Uterus (tissue), 3 donors: ENCODE measurements at regions not wholly inside any gene's neighbourhood (a gene's known extent, or its start where the extent isn't known, plus 50 kb on each side); places are given as distances from the start of the nearest gene placed in this dataset.

ENCODE experiments used
- DNase-seq, 2 donors: peaks; one replicate each; pipeline ENCODE4 v3.0.0-alpha.2; 2019 to 2020
- H3K27ac ChIP-seq, 2 donors: fragments of 200-600 bp; sonication (generic); 1 replicate in 1 of 2; 2 replicates in 1 of 2; pipeline ENCODE4 v1.5.1; 2016 to 2018
- H3K27me3 ChIP-seq, 2 donors: fragments of 200-600 bp; sonication (generic); one replicate each; pipeline ENCODE4 v1.5.1; 2018 to 2019; ENCODE audit warnings: control low read depth in 1 of 2
- H3K36me3 ChIP-seq, 2 donors: fragments of 200-600 bp; sonication (generic); one replicate each; pipeline ENCODE4 v1.5.1; 2019; ENCODE audit warnings: control low read depth in 1 of 2
- H3K4me1 ChIP-seq, 2 donors: fragments of 200-600 bp; sonication (generic); one replicate each; pipeline ENCODE4 v1.5.1; 2018 to 2019; ENCODE audit warnings: control low read depth in 1 of 2
- H3K4me3 ChIP-seq, 2 donors: fragments of 200-600 bp; sonication (generic); 1 replicate in 1 of 2; 2 replicates in 1 of 2; pipeline ENCODE4 v1.5.1; 2018 to 2019; ENCODE audit warnings: mild to moderate bottlenecking in 1 of 2
- H3K9me3 ChIP-seq, 2 donors: fragments of 200-600 bp; sonication (generic); one replicate each; pipeline ENCODE4 v1.5.1; 2019; ENCODE audit warnings: control low read depth in 1 of 2
- POLR2A ChIP-seq, 2 donors: fragments of 450-650 bp; IDR thresholded peaks; one replicate each; pipeline ENCODE4 v1.6.1; 2016; ENCODE audit warnings: antibody characterized with exemption in 2 of 2, mild to moderate bottlenecking in 1 of 2, moderate library complexity in 1 of 2
- intact Hi-C: fragments of 100-400 bp; cut with DNase I; formaldehyde crosslinking; loops from one replicate; pipeline ENCODE4 v1.15.1; 2023; ENCODE audit warnings: low total_unique reads
- TF ChIP-seq, protein P1 (sequence below), 4 experiments: fragments of 200-600 bp in 2 of 4; fragments of 450-650 bp in 2 of 4; sonication (generic) in 2 of 4; IDR thresholded peaks; one replicate each; pipeline ENCODE4 v1.5.1; 2016 to 2019; ENCODE audit warnings: antibody characterized with exemption in 4 of 4, mild to moderate bottlenecking in 2 of 4, moderate library complexity in 1 of 4
- donor health status: DM: yes; HTN: yes; CAD: no.

DNA sequence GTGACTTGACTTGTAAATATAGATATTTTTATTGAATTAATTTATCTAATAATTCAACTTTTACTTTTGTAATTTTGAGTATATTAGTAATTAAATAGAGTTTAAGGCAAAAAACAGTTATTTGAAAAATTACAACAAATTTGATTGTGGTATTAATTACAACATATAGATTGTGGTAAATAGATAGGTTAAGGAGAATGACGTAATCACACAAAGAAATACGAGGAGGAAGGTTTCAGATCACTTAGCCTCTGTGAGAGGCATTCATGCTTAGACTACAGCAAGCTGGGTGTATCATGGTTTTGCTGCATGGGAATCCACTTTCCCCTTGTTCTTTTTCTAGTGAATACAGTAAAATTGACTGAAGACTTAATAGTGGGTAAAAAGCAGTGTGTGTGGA lies 878.4 kb upstream of the EDIL3 start:
- no peak for DNase-seq
- Histone ChIP-seq H3K4me1 (no peaks in the 10 kb centered on the region), H3K4me3 (no peak overlapping the region), H3K27me3 (no peaks in the 10 kb centered on the region), H3K9me3 (no peaks in the 10 kb centered on the region), H3K27ac (no peak overlapping the region), H3K36me3 (no peaks in the 10 kb centered on the region)
- TF ChIP-seq, protein P1, sequence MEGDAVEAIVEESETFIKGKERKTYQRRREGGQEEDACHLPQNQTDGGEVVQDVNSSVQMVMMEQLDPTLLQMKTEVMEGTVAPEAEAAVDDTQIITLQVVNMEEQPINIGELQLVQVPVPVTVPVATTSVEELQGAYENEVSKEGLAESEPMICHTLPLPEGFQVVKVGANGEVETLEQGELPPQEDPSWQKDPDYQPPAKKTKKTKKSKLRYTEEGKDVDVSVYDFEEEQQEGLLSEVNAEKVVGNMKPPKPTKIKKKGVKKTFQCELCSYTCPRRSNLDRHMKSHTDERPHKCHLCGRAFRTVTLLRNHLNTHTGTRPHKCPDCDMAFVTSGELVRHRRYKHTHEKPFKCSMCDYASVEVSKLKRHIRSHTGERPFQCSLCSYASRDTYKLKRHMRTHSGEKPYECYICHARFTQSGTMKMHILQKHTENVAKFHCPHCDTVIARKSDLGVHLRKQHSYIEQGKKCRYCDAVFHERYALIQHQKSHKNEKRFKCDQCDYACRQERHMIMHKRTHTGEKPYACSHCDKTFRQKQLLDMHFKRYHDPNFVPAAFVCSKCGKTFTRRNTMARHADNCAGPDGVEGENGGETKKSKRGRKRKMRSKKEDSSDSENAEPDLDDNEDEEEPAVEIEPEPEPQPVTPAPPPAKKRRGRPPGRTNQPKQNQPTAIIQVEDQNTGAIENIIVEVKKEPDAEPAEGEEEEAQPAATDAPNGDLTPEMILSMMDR (IDR thresholded peaks at IDR 0.05): no peak
- TF ChIP-seq POLR2A (IDR thresholded peaks at IDR 0.05): no peak
- intact Hi-C loops: no loop called here

DNA sequence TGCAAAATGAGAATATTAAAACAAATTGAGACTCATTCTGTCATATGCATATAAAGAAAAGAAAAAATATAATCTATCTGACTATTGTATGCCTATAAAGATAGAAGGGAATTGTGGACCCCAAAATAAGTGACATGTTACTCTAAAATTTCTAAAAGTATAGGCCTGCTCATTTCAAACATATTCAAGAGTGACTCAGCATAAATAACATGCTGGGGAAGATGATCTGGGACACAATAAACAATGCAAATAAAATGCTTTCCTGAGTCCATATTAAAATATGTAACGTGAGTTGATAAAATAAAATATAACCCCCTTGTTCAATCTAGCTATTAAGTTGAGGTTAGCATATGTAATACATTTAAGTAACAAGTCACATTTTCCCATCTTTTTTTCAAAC lies 882.0 kb upstream of the EDIL3 start:
- intact Hi-C loops: no loop called here
- no peak for DNase-seq
- no peak overlapping the region for H3K4me3 ChIP-seq
- H3K27me3 ChIP-seq: no peaks in the 10 kb centered on the region
- no peak for TF ChIP-seq POLR2A (IDR thresholded peaks at IDR 0.05)
- TF ChIP-seq, protein P1 (IDR thresholded peaks at IDR 0.05): no peak
- no peaks in the 10 kb centered on the region for H3K4me1 ChIP-seq
- no peaks in the 10 kb centered on the region for H3K9me3 ChIP-seq
- H3K36me3 ChIP-seq: no peaks in the 10 kb centered on the region
- H3K27ac ChIP-seq: no peak overlapping the region

DNA sequence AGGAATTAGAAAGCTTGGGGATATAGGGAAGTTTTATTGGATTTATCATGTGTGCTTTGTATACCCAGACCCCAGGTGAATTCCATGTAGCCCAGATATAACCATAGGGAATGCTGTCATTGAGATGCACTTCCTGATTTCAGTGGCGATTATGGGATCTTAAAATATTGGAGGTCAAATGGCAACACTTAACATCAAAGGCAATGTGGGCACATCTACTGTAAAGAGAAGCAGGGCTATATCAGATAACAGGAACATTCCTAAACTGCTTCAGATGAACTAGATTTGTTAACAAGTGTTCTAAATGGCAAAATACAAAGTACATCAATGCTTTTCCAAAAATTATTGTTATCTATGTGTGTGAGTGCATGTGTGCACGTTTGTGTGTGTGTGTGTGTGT lies 883.5 kb upstream of the EDIL3 start:
- Histone ChIP-seq H3K27ac (no peak overlapping the region), H3K4me1 (no peaks in the 10 kb centered on the region), H3K4me3 (no peak overlapping the region), H3K9me3 (no peaks in the 10 kb centered on the region), H3K36me3 (no peaks in the 10 kb centered on the region), H3K27me3 (no peaks in the 10 kb centered on the region)
- intact Hi-C loops: no loop called here
- TF ChIP-seq POLR2A (IDR thresholded peaks at IDR 0.05): no peak
- TF ChIP-seq, protein P1 (IDR thresholded peaks at IDR 0.05): no peak
- DNase-seq: no peak

DNA sequence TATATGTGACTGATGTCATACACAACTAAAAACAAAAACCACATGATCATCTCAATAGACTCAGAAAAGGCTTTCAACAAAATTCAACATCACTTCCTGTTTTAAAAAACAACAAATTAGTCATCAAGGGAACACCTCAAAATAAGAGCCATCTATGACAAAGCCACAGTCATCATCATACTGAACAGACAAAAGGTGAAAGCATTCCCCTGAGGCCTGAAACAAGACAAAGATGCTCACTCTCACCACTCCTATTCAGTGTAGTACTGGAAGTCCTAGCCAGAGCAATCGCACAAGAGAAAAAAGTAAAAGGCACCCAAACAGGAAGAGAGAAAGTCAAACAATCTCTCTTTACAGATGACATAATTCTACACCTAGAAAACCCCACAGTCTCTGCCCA lies 893.5 kb upstream of the EDIL3 start:
- H3K27ac ChIP-seq: no peak overlapping the region
- no peaks in the 10 kb centered on the region for H3K27me3 ChIP-seq
- H3K4me1 ChIP-seq: no peaks in the 10 kb centered on the region
- no peaks in the 10 kb centered on the region for H3K36me3 ChIP-seq
- TF ChIP-seq POLR2A (IDR thresholded peaks at IDR 0.05): no peak
- TF ChIP-seq, protein P1 (IDR thresholded peaks at IDR 0.05): no peak
- intact Hi-C loops: no loop called here
- no peaks in the 10 kb centered on the region for H3K9me3 ChIP-seq
- no peak for DNase-seq
- H3K4me3 ChIP-seq: no peak overlapping the region

DNA sequence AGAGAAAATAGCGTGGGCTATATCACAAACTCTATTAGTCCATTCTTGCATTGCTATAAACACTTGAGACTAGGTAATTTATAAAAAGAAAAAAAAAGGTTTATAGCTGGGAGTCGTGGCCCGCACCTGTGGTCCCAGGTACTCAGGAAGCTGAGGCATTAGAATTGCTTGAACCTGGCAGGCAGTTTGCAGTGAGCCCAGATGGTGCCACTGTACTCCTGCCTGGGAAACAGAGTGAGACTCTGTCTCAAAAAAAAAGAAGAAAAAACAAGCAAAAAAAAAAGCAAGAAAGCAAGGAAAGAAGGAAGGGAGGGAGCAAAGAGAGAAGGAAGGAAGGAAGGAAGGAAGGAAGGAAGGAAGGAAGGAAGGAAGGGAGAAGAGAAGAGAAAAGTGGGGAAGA lies 904.2 kb upstream of the EDIL3 start:
- H3K36me3 ChIP-seq: no peaks in the 10 kb centered on the region
- no peaks in the 10 kb centered on the region for H3K4me1 ChIP-seq
- no peak for DNase-seq
- H3K9me3 ChIP-seq: no peaks in the 10 kb centered on the region
- intact Hi-C loops: no loop called here
- no peak overlapping the region for H3K27ac ChIP-seq
- no peak overlapping the region for H3K4me3 ChIP-seq
- TF ChIP-seq, protein P1 (IDR thresholded peaks at IDR 0.05): no peak
- TF ChIP-seq POLR2A (IDR thresholded peaks at IDR 0.05): no peak
- no peaks in the 10 kb centered on the region for H3K27me3 ChIP-seq
